ENCODE measurements at regions not wholly inside any gene's neighbourhood (a gene's known extent, or its start where the extent isn't known, plus 50 kb on each side); places are given as distances from the start of the nearest gene placed in this dataset.

DNA sequence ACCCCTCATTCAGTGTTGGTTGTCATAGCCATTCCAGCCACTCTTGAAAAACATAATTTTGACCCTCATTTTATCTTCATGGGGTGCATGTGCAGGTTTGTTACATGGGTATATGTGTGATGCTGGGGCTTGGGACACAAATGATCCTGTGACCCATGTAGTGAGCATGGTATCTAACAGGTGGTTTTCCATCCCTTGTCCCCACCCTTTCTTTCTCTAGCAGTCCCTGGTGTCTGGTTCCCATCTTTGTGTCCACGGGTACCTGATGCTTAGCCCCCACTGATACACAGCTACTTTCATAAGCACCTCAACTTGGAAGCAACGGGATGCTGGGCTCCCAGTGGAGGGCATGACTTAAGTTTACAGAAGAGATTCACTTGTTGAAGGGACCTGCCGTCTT is 373.5 kb downstream of the UQCRFS1 start:
- H3K27ac Mint-ChIP-seq (ENCODE audit: low read depth, unreplicated experiment) = no peak overlapping the region
- peaks cover 41% of the 10 kb centered on the region for H3K9me3 Mint-ChIP-seq (ENCODE audit: unreplicated experiment)
- no TSS peak for BruUV-seq (replicated peaks)
- H3K27me3 Mint-ChIP-seq (ENCODE audit: insufficient read depth, unreplicated experiment) = no peaks in the 10 kb centered on the region
- TF ChIP-seq, protein P1, sequence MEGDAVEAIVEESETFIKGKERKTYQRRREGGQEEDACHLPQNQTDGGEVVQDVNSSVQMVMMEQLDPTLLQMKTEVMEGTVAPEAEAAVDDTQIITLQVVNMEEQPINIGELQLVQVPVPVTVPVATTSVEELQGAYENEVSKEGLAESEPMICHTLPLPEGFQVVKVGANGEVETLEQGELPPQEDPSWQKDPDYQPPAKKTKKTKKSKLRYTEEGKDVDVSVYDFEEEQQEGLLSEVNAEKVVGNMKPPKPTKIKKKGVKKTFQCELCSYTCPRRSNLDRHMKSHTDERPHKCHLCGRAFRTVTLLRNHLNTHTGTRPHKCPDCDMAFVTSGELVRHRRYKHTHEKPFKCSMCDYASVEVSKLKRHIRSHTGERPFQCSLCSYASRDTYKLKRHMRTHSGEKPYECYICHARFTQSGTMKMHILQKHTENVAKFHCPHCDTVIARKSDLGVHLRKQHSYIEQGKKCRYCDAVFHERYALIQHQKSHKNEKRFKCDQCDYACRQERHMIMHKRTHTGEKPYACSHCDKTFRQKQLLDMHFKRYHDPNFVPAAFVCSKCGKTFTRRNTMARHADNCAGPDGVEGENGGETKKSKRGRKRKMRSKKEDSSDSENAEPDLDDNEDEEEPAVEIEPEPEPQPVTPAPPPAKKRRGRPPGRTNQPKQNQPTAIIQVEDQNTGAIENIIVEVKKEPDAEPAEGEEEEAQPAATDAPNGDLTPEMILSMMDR (IDR thresholded peaks at IDR 0.05; ENCODE audit: unreplicated experiment) = no peak
- no peak overlapping the region for H3K4me3 Mint-ChIP-seq (ENCODE audit: unreplicated experiment)
- H3K4me1 Mint-ChIP-seq (ENCODE audit: insufficient read depth, unreplicated experiment) = no peaks in the 10 kb centered on the region
- intact Hi-C loops (cut with micrococcal nuclease) = no loop called here
- ChIA-PET POLR2A (no interaction called here), CTCF (no interaction called here)
- DNase-seq (ENCODE audit: unreplicated experiment) = no peak
- H3K36me3 Mint-ChIP-seq (ENCODE audit: insufficient read depth, unreplicated experiment) = no peaks in the 10 kb centered on the region

DNA sequence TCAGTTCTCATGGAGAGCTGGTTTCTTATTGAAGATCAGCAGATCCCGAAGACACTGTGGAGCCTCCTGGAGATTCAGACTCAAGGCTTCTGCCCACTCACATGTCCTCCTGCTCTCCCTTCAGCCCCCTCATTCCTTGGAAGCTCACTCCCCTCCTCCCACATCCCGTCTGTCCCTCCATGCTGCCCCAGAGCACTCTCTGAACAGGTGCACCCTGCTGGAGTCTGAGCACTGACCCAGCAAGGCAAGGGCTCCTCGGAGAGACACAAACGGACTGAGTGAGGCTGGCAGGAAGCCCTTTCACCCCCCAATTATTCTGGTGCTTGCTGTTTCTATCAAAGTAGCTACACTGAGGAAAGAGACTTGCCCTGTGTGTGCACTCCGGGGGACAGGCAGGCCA is 374.0 kb downstream of the UQCRFS1 start:
- Mint-ChIP-seq H3K36me3 (ENCODE audit: insufficient read depth, unreplicated experiment) (no peaks in the 10 kb centered on the region), H3K9me3 (ENCODE audit: unreplicated experiment) (peaks cover 46% of the 10 kb centered on the region), H3K4me1 (ENCODE audit: insufficient read depth, unreplicated experiment) (no peaks in the 10 kb centered on the region), H3K27me3 (ENCODE audit: insufficient read depth, unreplicated experiment) (no peaks in the 10 kb centered on the region), H3K4me3 (ENCODE audit: unreplicated experiment) (no peak overlapping the region), H3K27ac (ENCODE audit: low read depth, unreplicated experiment) (no peak overlapping the region)
- BruUV-seq (replicated peaks) = no TSS peak
- TF ChIP-seq, protein P1 (IDR thresholded peaks at IDR 0.05; ENCODE audit: unreplicated experiment) = no peak
- ChIA-PET POLR2A (no interaction called here), CTCF (no interaction called here)
- intact Hi-C loops (cut with micrococcal nuclease) = no loop called here
- no peak for DNase-seq (ENCODE audit: unreplicated experiment)

DNA sequence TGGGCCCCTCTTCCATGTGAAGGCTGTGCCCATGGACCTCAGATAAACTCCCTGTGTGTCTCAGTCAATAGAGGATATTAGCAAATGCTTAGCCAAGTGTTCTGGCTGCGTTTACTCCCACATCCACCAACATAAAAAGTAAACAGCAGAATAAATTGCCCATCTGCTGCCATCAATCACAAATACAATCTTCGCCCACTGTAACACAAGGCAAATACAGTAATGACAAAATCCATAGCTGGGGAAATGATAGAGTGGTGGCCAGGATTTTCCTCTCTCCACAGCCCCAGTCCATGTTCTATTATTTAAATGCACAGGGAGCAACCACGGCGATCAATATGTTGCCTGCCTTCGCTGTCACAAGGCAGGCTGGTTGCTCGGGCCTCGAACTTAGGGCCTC is 376.5 kb downstream of the UQCRFS1 start:
- intact Hi-C loops (cut with micrococcal nuclease) = no loop called here
- POLR2A ChIA-PET = no interaction called here
- DNase-seq (ENCODE audit: unreplicated experiment) = no peak
- TF ChIP-seq, protein P1 (IDR thresholded peaks at IDR 0.05; ENCODE audit: unreplicated experiment) = no peak
- Mint-ChIP-seq H3K27me3 (ENCODE audit: insufficient read depth, unreplicated experiment) (no peaks in the 10 kb centered on the region), H3K36me3 (ENCODE audit: insufficient read depth, unreplicated experiment) (no peaks in the 10 kb centered on the region), H3K9me3 (ENCODE audit: unreplicated experiment) (peaks cover 44% of the 10 kb centered on the region), H3K27ac (ENCODE audit: low read depth, unreplicated experiment) (no peak overlapping the region), H3K4me1 (ENCODE audit: insufficient read depth, unreplicated experiment) (no peaks in the 10 kb centered on the region), H3K4me3 (ENCODE audit: unreplicated experiment) (no peak overlapping the region)
- CTCF ChIA-PET = interaction anchor here (0.7 kb wide), 1 partner anchor 1315 kb away, joined by 3 read pairs; no protein-coding TSS in a partner anchor
- no TSS peak for BruUV-seq (replicated peaks)

DNA sequence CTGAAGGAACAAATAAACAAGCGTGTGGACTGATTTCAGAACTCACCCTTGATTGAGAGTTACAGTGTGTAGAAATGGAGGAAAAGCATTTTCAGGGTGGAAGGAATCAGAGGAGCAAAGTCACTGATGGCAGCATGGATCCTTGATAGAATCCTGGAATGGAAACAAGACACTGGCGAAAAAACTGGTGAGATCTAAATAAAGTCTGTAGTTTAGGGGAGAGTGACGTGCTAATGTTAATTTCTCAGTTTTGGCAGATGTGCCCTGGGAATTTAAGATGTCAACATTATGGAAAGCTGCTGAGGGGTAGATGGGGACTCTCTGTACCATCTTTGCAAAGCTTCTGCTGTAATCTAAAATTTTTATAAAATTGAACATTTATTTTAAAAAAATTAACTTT is 378.0 kb downstream of the UQCRFS1 start:
- POLR2A ChIA-PET = interaction anchor here (0.6 kb wide), 1 partner anchor 21 kb away, joined by 4 read pairs; no protein-coding TSS in a partner anchor
- TF ChIP-seq, protein P1 (IDR thresholded peaks at IDR 0.05; ENCODE audit: unreplicated experiment) = no peak
- intact Hi-C loops (cut with micrococcal nuclease) = no loop called here
- Mint-ChIP-seq H3K27me3 (ENCODE audit: insufficient read depth, unreplicated experiment) (no peaks in the 10 kb centered on the region), H3K27ac (ENCODE audit: low read depth, unreplicated experiment) (no peak overlapping the region), H3K4me1 (ENCODE audit: insufficient read depth, unreplicated experiment) (no peaks in the 10 kb centered on the region), H3K36me3 (ENCODE audit: insufficient read depth, unreplicated experiment) (no peaks in the 10 kb centered on the region), H3K9me3 (ENCODE audit: unreplicated experiment) (peaks cover 51% of the 10 kb centered on the region), H3K4me3 (ENCODE audit: unreplicated experiment) (no peak overlapping the region)
- BruUV-seq (replicated peaks) = no TSS peak
- DNase-seq (ENCODE audit: unreplicated experiment) = no peak
- CTCF ChIA-PET = no interaction called here
